Mucosa of rectum (tissue), 2 donors: ENCODE measurements at regions not wholly inside any gene's neighbourhood (a gene's known extent, or its start where the extent isn't known, plus 50 kb on each side); places are given as distances from the start of the nearest gene placed in this dataset.

Experiments
- H3K27ac ChIP-seq, 2 donors: one replicate each; pipeline ENCODE4 v1.7.0; 2013; ENCODE audit warnings: inconsistent platforms in 2 of 2, low read depth in 2 of 2, low read length in 2 of 2
- H3K27me3 ChIP-seq, 2 donors: one replicate each; pipeline ENCODE4 v1.7.0; 2013; ENCODE audit warnings: low read length in 2 of 2; ENCODE audit not compliant: control insufficient read depth in 2 of 2, insufficient read depth in 2 of 2
- H3K36me3 ChIP-seq, 2 donors: one replicate each; pipeline ENCODE4 v1.7.0; 2013; ENCODE audit warnings: low read length in 2 of 2; ENCODE audit not compliant: control insufficient read depth in 2 of 2, insufficient read depth in 2 of 2
- H3K4me1 ChIP-seq, 2 donors: one replicate each; pipeline ENCODE4 v1.7.0; 2013; ENCODE audit warnings: low read length in 2 of 2, mild to moderate bottlenecking in 1 of 2; ENCODE audit not compliant: control insufficient read depth in 2 of 2, insufficient read depth in 2 of 2
- H3K4me3 ChIP-seq, 2 donors: one replicate each; pipeline ENCODE4 v1.7.0; 2013; ENCODE audit warnings: low read length in 2 of 2
- H3K9ac ChIP-seq, 2 donors: one replicate each; pipeline ENCODE4 v1.7.0; 2013; ENCODE audit warnings: low read length in 2 of 2, low read depth in 1 of 2, mild to moderate bottlenecking in 1 of 2
- H3K9me3 ChIP-seq, 2 donors: one replicate each; pipeline ENCODE4 v1.7.0; 2013; ENCODE audit warnings: low read length in 2 of 2; ENCODE audit not compliant: control insufficient read depth in 2 of 2
- donor health status: healthy.
- donor health status: Normal muscosa, but diverticular disease.

GRCh38 chr6:113596387-113597230, 260.5 kb upstream of the MARCKS start:
- Histone ChIP-seq H3K27ac (peak overlapping the region; percentile 33 to 45), H3K27me3 (no peaks in the 10 kb centered on the region), H3K4me1 (peaks cover 15 to 21% of the 10 kb centered on the region in 2 donors), H3K9me3 (no peaks in the 10 kb centered on the region), H3K36me3 (no peaks in the 10 kb centered on the region), H3K4me3 (no peak overlapping the region), H3K9ac (no peak overlapping the region)

DNA sequence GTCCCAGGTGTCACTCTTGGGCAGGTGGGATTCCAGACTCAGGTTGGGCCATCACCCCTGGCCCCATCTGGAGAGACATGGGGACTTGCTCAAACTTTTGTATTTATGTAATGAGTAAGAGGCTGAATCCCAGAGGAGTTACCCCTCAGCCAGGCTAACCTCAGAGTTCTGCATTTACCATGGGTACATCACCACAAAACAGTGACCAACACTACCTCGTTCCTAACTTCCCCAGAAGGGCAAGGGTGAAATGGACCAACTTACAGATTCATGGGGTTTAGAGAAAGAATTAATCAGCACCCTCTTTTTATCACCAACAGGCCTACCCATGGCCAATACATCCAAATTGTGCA, 259.9 kb upstream of the MARCKS start:
- Histone ChIP-seq H3K9me3 (no peaks in the 10 kb centered on the region), H3K27me3 (no peaks in the 10 kb centered on the region), H3K36me3 (no peaks in the 10 kb centered on the region), H3K9ac (no peak overlapping the region), H3K4me3 (no peak overlapping the region), H3K27ac (peak overlapping the region in 1 of 2 donors; percentile 33), H3K4me1 (peaks cover 11 to 17% of the 10 kb centered on the region in 2 donors)

DNA sequence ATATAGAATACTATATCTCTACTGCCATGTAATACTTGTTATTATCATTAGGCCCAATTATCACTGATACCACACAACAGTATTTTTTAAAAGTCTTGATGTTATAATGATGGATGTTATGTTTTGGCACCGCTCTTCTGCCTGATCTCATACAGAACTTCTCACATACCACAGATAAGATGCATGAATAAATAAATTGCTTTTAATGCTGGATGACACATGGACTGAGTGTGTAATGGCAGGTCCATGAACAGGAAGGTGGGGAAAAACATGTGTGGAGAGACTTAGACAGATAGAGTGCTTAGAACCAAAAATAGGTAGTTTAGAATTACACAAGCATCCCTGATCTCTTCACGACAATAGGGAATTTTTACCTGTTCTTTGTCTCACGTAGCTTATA, 258.4 kb upstream of the MARCKS start:
- H3K4me1 ChIP-seq, result peaks cover 11 to 12% of the 10 kb centered on the region in 2 donors
- H3K9me3 ChIP-seq, result no peaks in the 10 kb centered on the region
- no peak overlapping the region for H3K9ac ChIP-seq
- no peaks in the 10 kb centered on the region for H3K27me3 ChIP-seq
- H3K4me3 ChIP-seq, result no peak overlapping the region
- no peak overlapping the region for H3K27ac ChIP-seq
- no peaks in the 10 kb centered on the region for H3K36me3 ChIP-seq

DNA sequence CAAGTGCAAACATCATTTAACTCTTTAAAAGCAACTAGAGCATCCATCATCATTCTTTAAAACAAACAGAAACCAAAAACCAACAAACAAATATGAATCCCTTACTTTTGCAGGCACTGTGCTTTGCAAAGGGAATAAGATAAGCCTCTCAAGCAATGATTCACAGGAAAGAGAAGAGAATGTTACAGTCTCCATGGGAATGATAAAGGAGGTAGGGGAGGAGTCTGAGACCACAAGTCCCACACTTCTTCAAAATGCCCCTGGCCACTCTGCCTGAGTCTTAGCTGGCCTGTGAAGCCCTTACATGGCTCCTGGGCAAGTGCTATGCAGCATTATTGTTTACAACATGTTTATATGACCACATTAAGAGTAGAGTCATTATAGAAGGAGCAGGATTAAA, 257.7 kb upstream of the MARCKS start:
- H3K27me3 ChIP-seq, result no peaks in the 10 kb centered on the region
- H3K9me3 ChIP-seq, result no peaks in the 10 kb centered on the region
- no peak overlapping the region for H3K9ac ChIP-seq
- no peak overlapping the region for H3K27ac ChIP-seq
- no peaks in the 10 kb centered on the region for H3K36me3 ChIP-seq
- no peak overlapping the region for H3K4me3 ChIP-seq
- H3K4me1 ChIP-seq, result peaks cover 11 to 12% of the 10 kb centered on the region in 2 donors

DNA sequence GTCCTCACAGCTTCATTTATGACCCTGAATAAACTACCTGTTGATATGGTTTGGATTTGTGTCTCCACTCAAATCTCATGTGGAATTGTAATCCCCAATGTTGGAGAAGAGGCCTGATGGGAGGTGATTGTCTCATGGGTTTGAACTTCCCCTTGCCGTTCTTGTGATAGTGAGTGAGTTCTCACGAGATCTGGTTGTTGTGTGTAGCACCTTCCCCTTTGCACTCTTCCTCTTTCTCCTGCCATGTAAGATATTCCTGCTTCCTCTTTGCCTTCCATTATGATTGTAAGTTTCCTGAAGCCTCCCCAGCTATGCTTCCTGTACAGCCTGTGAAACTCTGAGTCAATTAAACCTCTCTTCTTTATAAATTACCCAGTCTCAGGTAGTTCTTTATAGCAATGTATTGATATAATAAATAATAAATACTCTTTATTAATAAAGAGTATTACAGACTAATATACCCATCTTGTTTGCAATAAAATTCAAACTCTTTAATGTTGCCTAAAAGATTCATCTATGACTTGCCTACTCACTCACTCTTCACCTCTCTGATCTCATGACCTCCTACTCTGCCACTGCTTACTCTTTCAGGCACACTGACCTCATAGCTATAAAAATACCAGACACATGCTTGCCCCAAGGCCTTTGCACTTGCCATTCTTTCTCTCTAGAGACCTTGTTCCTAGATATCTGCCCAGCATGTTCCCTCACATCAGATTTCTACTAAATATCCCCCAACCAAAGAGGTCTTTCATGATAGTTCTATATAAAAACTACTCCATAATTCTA, 256.4 kb upstream of the MARCKS start:
- H3K9ac ChIP-seq, result no peak overlapping the region
- no peaks in the 10 kb centered on the region for H3K9me3 ChIP-seq
- H3K36me3 ChIP-seq, result no peaks in the 10 kb centered on the region
- no peaks in the 10 kb centered on the region for H3K27me3 ChIP-seq
- peaks cover 10 to 11% of the 10 kb centered on the region in 2 donors for H3K4me1 ChIP-seq
- no peak overlapping the region for H3K4me3 ChIP-seq
- no peak overlapping the region for H3K27ac ChIP-seq

GRCh38 chr6:113607821-113608545, 249.2 kb upstream of the MARCKS start:
- no peak overlapping the region for H3K27ac ChIP-seq
- H3K9me3 ChIP-seq, result peaks cover 0 to 2% of the 10 kb centered on the region in 2 donors
- H3K9ac ChIP-seq, result no peak overlapping the region
- no peaks in the 10 kb centered on the region for H3K27me3 ChIP-seq
- no peak overlapping the region for H3K4me3 ChIP-seq
- peaks cover 0 to 5% of the 10 kb centered on the region in 2 donors for H3K4me1 ChIP-seq
- H3K36me3 ChIP-seq, result no peaks in the 10 kb centered on the region

- H3K4me3 ChIP-seq, result no peak overlapping the region
- H3K9ac ChIP-seq, result no peak overlapping the region
- no peaks in the 10 kb centered on the region for H3K36me3 ChIP-seq
- H3K27me3 ChIP-seq, result no peaks in the 10 kb centered on the region
- H3K9me3 ChIP-seq, result peaks cover 0 to 4% of the 10 kb centered on the region in 2 donors
- H3K27ac ChIP-seq, result no peak overlapping the region
- peaks cover 0 to 5% of the 10 kb centered on the region in 2 donors for H3K4me1 ChIP-seq
These were observed 246.7 kb upstream of the MARCKS start for GRCh38 chr6:113610377-113610988.

DNA sequence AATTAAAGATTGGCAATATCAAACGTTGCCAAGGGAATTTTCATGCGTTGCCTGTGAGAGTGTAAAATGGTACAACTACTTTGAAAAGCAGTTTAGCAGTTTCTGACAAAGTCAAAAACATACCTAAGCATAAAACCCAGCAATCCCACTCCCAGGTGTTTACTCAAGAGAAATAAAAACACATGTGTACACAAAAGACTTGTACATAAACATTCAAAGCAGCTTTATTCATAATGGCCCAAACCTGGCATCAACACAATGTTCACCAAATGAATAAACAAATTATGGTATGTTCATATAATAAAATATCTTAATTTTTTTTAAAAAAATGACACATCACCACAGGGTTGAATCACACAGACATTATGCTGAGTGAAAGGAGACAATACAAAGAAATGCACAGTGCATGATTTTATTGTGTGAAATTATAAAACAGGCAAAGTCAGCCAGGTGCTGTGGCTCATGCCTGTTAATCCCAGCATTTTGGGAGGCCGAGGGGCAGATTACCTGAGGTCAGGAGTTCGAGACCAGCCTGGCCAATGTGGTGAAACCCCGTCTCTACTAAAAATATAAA, 240.4 kb upstream of the MARCKS start:
- Histone ChIP-seq H3K27me3 (no peaks in the 10 kb centered on the region), H3K27ac (no peak overlapping the region), H3K36me3 (no peaks in the 10 kb centered on the region), H3K4me1 (no peaks in the 10 kb centered on the region), H3K9ac (no peak overlapping the region), H3K9me3 (peaks cover 0 to 4% of the 10 kb centered on the region in 2 donors), H3K4me3 (no peak overlapping the region)

- H3K27me3 ChIP-seq, result no peaks in the 10 kb centered on the region
- no peak overlapping the region for H3K4me3 ChIP-seq
- no peak overlapping the region for H3K9ac ChIP-seq
- no peaks in the 10 kb centered on the region for H3K9me3 ChIP-seq
- no peaks in the 10 kb centered on the region for H3K4me1 ChIP-seq
- H3K36me3 ChIP-seq, result no peaks in the 10 kb centered on the region
- H3K27ac ChIP-seq, result no peak overlapping the region
These were observed 238.1 kb upstream of the MARCKS start for GRCh38 chr6:113619077-113619476.
